Fibroblast of villous mesenchyme (primary cell): ENCODE measurements at regions not wholly inside any gene's neighbourhood (a gene's known extent, or its start where the extent isn't known, plus 50 kb on each side); places are given as distances from the start of the nearest gene placed in this dataset.

ENCODE experiments used
- DNase-seq: peaks from one replicate; pipeline ENCODE4 v3.0.0-alpha.2; 2010; ENCODE audit warnings: low read depth
- H3K4me3 ChIP-seq: 2 replicates; pipeline ENCODE4 v1.5.1; 2011; ENCODE audit warnings: low read depth, mild to moderate bottlenecking, low read length
- CTCF ChIP-seq: IDR thresholded peaks from 2 replicates; pipeline ENCODE4 v1.5.1; 2012; ENCODE audit warnings: low read depth, mild to moderate bottlenecking, low read length; ENCODE audit not compliant: insufficient read depth

- TF ChIP-seq CTCF: no peak
- no peak overlapping the region for H3K4me3 ChIP-seq
- DNase-seq: no peak
Measured at GRCh38 chr17:420479-421175, 68.0 kb upstream of the RPH3AL start.

GRCh38 chr17:419073-419735 lies 66.6 kb upstream of the RPH3AL start:
- H3K4me3 ChIP-seq: no peak overlapping the region
- TF ChIP-seq CTCF: no peak
- DNase-seq: no peak

- TF ChIP-seq CTCF: no peak
- no peak overlapping the region for H3K4me3 ChIP-seq
- DNase-seq: no peak
Measured at GRCh38 chr17:418421-418751, 65.8 kb upstream of the RPH3AL start.

- no peak for TF ChIP-seq CTCF
- no peak overlapping the region for H3K4me3 ChIP-seq
- DNase-seq: no peak
Measured at GRCh38 chr17:417691-418420, 65.2 kb upstream of the RPH3AL start.

- H3K4me3 ChIP-seq: no peak overlapping the region
- DNase-seq: no peak
- TF ChIP-seq CTCF: no peak
Measured at GRCh38 chr17:416293-417206, 63.9 kb upstream of the RPH3AL start.

- TF ChIP-seq CTCF: no peak
- no peak overlapping the region for H3K4me3 ChIP-seq
- no peak for DNase-seq
Measured at GRCh38 chr17:413706-414380, 61.2 kb upstream of the RPH3AL start.
